Muscle layer of colon (tissue), 2 donors: ENCODE measurements at regions not wholly inside any gene's neighbourhood (a gene's known extent, or its start where the extent isn't known, plus 50 kb on each side); places are given as distances from the start of the nearest gene placed in this dataset.
"Not testable (repeated sequence)": the region's sequence is repeated elsewhere in the genome, so short reads cannot be mapped to it uniquely, and the experiment has no call there.

Experiments used
- H3K27ac ChIP-seq: one replicate; pipeline ENCODE4 v1.7.0; 2013; ENCODE audit warnings: low read depth, mild to moderate bottlenecking, low read length, moderate library complexity
- H3K27me3 ChIP-seq, 2 donors: one replicate each; pipeline ENCODE4 v1.7.0; 2013; ENCODE audit warnings: low read length in 2 of 2, mild to moderate bottlenecking in 2 of 2; ENCODE audit not compliant: insufficient read depth in 2 of 2, control insufficient read depth in 1 of 2
- H3K36me3 ChIP-seq: one replicate; pipeline ENCODE4 v1.7.0; 2013; ENCODE audit warnings: mild to moderate bottlenecking, low read length; ENCODE audit not compliant: insufficient read depth
- H3K4me1 ChIP-seq: one replicate; pipeline ENCODE4 v1.7.0; 2013; ENCODE audit warnings: mild to moderate bottlenecking, low read length; ENCODE audit not compliant: insufficient read depth
- H3K4me3 ChIP-seq, 2 donors: one replicate each; pipeline ENCODE4 v1.7.0; 2013; ENCODE audit warnings: low read length in 2 of 2, low read depth in 1 of 2, mild to moderate bottlenecking in 1 of 2, moderate library complexity in 1 of 2
- H3K9ac ChIP-seq: one replicate; pipeline ENCODE4 v1.7.0; 2013; ENCODE audit warnings: low read length
- H3K9me3 ChIP-seq: one replicate; pipeline ENCODE4 v1.7.0; 2013; ENCODE audit warnings: mild to moderate bottlenecking, low read length
- donor health status: abdominal sarcoma.
- donor health status: Adenocarcinoma of cecum.

GRCh38 chr12:46898989-46899388 lies 73.2 kb upstream of the SLC38A4 start:
- no peaks in the 10 kb centered on the region for H3K9me3 ChIP-seq

DNA sequence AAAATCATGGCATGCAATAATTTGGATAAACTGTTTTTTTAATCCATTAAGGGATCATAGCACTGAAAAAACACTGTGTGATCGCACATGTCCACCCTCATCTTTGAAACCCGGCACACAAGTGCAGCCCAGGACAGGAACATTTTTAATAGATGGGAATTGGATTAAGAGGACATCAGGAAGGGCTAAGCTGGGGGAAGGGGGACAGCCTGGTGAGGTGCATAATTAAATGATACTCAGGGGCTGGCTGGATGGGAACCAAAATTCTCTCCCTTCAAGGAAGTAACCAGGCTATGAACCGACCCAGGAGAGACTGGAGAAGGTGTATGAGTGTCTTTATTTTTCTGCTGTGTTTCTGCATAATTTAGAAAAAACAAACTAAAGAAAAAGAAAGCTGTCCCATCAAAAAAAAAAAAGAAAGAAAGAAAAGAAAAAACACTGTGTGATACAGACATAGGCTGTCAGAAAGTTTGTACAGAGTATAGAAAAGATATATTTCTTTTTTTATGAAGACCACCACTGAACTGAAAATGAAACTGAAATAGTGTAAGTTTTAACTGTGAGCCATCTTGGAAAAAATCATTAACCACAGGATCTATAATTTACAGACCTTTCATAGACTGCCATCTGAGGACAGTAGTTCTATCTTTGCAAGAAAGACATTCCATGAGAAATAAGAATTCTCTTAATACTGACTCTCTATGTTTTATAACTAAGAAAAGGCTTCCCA lies 75.1 kb upstream of the SLC38A4 start:
- no peak overlapping the region for H3K27ac ChIP-seq
- H3K36me3 ChIP-seq = no peaks in the 10 kb centered on the region
- H3K9ac ChIP-seq = no peak overlapping the region
- no peaks in the 10 kb centered on the region for H3K27me3 ChIP-seq
- H3K9me3 ChIP-seq = no peaks in the 10 kb centered on the region
- no peak overlapping the region for H3K4me3 ChIP-seq
- H3K4me1 ChIP-seq = no peaks in the 10 kb centered on the region

More at GRCh38 chr12:46898989-46899388, 73.2 kb upstream of the SLC38A4 start:
- Histone ChIP-seq H3K27ac (no peak overlapping the region), H3K4me1 (no peaks in the 10 kb centered on the region), H3K4me3 (no peak overlapping the region), H3K9ac (no peak overlapping the region), H3K36me3 (no peaks in the 10 kb centered on the region), H3K27me3 (no peaks in the 10 kb centered on the region)

DNA sequence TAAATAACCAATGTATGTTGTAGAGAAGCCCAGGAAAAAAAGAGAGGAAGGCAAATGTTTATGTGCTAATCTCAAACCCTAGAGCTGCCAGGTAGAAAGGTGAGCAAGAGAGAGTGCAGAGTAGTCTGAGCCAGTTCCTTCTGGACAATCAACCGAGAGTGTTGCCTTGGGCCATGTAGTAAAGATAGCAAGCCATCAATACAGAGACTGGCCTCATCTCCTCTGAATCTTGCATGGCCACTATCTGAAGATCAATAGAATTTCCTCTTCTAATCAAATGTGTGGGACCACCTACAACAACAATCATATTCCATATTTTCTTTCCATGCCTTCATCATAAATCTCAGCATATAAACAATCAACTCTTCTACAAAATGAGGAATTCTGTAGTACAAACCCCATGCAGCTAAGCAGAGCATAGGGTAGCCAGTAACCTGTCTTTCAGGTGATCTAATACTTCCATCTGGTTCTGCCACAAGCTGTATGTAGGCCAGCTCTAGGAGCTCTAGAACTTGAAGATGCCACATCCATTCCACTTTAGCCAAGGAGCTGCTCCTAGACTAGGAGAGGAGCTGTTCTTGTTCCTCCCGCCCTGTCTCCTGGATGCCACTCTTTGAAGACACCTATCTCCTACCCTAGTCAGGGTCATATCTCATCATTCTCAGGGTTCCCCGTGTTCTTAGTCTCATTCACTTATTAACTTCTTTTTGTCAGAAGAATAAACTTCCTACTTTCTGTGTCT lies 75.8 kb upstream of the SLC38A4 start:
- Histone ChIP-seq H3K4me1 (no peaks in the 10 kb centered on the region), H3K9me3 (no peaks in the 10 kb centered on the region), H3K36me3 (no peaks in the 10 kb centered on the region), H3K9ac (no peak overlapping the region), H3K27ac (no peak overlapping the region), H3K27me3 (no peaks in the 10 kb centered on the region), H3K4me3 (no peak overlapping the region)

DNA sequence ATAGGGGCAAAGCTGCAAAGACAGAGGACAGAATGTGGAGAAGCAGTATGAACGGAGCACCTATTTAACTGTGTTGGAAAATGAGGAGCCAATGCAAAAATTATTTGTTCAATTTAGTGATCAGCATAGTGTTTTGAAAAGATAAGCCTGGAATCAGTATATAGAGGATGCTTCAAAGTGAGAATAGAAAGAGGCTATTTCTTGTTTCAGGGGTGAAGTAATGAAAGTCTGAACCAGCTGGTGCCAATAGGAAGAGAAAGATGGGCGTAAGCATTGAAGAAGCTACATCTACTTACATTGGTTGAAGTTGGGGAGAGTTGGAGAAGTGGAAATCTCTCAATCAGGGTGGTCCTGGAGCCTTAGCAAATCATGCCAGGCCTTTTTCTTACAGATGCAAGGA lies 77.3 kb upstream of the SLC38A4 start:
- Histone ChIP-seq H3K9me3 (no peaks in the 10 kb centered on the region), H3K4me3 (no peak overlapping the region), H3K27me3 (no peaks in the 10 kb centered on the region), H3K4me1 (no peaks in the 10 kb centered on the region), H3K27ac (no peak overlapping the region), H3K36me3 (no peaks in the 10 kb centered on the region), H3K9ac (no peak overlapping the region)

GRCh38 chr12:46904406-46905238 lies 78.8 kb upstream of the SLC38A4 start:
- H3K4me3 ChIP-seq = no peak overlapping the region
- no peak overlapping the region for H3K9ac ChIP-seq
- H3K27me3 ChIP-seq = no peaks in the 10 kb centered on the region
- H3K4me1 ChIP-seq = no peaks in the 10 kb centered on the region
- no peaks in the 10 kb centered on the region for H3K9me3 ChIP-seq
- no peaks in the 10 kb centered on the region for H3K36me3 ChIP-seq
- H3K27ac ChIP-seq = no peak overlapping the region

DNA sequence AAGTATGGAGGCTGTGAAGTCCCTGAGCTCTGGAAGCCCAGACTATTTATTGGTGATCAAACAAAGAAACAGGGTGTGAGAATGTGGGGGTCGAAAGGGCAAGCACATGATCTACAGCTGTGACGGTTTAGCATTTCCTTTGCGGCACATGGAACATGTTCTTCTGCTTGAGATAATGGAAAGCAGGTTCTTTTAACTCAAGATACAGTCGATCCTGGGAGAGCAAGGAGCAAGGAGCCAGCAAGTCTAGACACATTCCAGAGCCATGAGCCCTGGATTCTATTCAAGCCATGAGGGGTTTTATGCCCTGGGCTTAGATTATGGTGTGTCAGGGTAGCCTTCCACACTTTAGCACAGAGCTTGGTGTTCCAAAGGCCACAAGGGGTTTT lies 79.4 kb upstream of the SLC38A4 start:
- H3K27me3 ChIP-seq, H3K27ac ChIP-seq, H3K4me3 ChIP-seq, H3K9ac ChIP-seq, H3K4me1 ChIP-seq, H3K9me3 ChIP-seq, H3K36me3 ChIP-seq: not testable (repeated sequence)

DNA sequence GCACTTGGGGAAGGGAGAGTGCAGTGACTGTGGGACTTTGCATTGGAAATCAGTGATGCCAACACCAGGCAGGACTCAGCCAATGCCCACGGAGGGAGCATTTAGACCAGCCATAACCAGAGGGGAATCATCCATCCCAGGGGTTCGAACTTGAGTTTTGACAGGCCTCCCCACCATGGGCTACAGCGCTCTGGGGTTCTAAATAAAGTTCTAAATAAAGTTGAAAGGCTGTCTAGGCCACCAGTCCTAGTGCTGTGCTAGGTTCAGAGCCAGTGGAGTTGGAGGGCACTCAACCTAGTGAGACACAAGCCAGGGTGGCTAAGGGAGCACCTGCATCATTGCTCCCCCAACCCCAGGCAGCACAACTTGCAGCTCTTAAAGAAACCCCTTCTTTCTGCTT lies 82.0 kb upstream of the SLC38A4 start:
- H3K27me3 ChIP-seq = no peaks in the 10 kb centered on the region
- no peak overlapping the region for H3K9ac ChIP-seq
- H3K27ac ChIP-seq = no peak overlapping the region
- H3K4me1 ChIP-seq = no peaks in the 10 kb centered on the region
- no peaks in the 10 kb centered on the region for H3K36me3 ChIP-seq
- no peaks in the 10 kb centered on the region for H3K9me3 ChIP-seq
- H3K4me3 ChIP-seq = no peak overlapping the region

- Histone ChIP-seq H3K36me3 (no peaks in the 10 kb centered on the region), H3K4me1 (no peaks in the 10 kb centered on the region), H3K4me3 (no peak overlapping the region), H3K27me3 (no peaks in the 10 kb centered on the region), H3K9ac (no peak overlapping the region), H3K27ac (no peak overlapping the region), H3K9me3 (no peaks in the 10 kb centered on the region)
These were observed 82.6 kb upstream of the SLC38A4 start for GRCh38 chr12:46908236-46908935.

DNA sequence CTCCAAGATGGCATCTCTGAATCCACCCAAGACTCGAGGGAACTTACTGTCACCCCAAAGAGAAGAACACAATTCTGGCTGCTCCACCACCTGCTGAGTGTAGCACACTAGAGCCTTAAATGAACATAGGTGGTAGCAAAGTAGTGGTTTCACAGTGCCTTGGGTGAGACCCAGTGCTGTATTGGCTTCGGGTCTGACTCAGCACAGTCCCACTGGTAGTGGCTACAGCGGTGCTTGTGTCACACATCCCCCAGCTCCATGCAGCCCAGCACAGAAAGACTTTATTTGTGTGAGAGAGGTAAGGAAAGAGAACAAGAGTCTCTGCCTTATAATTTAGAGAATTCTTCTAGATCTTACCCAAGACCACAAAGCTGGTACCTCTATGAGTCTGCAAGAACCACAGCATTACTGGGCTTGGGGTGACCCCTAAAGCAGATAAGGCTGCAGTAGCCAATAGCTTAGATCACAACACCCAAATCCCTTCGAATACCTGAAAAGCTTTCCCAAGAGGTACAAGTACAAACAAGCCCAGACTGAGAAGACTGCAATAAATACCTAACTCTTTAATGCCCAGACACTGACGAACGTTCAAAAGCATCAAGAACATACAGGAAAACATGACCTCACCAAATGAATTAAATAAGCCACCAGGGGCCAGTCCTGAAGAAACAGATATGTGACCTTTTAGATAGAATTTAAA lies 83.3 kb upstream of the SLC38A4 start:
- no peaks in the 10 kb centered on the region for H3K27me3 ChIP-seq
- no peaks in the 10 kb centered on the region for H3K36me3 ChIP-seq
- no peak overlapping the region for H3K27ac ChIP-seq
- no peaks in the 10 kb centered on the region for H3K4me1 ChIP-seq
- H3K9me3 ChIP-seq = no peaks in the 10 kb centered on the region
- no peak overlapping the region for H3K4me3 ChIP-seq
- H3K9ac ChIP-seq = no peak overlapping the region

DNA sequence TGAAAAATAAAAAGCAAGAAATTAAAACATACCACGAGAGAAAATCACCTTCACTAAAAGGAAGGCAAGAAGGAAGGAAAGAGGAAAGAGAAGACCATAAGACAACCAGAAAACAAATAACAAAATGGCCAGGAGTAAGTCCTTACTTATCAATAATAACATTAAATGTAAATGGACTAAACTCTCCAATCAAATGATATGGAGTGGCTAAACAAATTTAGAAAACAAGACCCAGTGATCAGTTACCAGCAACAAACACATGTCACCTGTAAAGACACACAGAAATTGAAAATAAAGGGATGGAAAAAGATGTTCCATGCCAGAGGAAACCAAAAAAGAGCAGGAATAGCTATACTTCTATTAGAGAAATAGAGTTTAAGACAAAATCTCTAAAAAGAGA lies 85.0 kb upstream of the SLC38A4 start:
- no peak overlapping the region for H3K4me3 ChIP-seq
- no peaks in the 10 kb centered on the region for H3K9me3 ChIP-seq
- no peaks in the 10 kb centered on the region for H3K4me1 ChIP-seq
- no peak overlapping the region for H3K27ac ChIP-seq
- H3K36me3 ChIP-seq = no peaks in the 10 kb centered on the region
- no peak overlapping the region for H3K9ac ChIP-seq
- no peaks in the 10 kb centered on the region for H3K27me3 ChIP-seq
